Endodermal cell (in vitro differentiated cells): ENCODE measurements at regions not wholly inside any gene's neighbourhood (a gene's known extent, or its start where the extent isn't known, plus 50 kb on each side); places are given as distances from the start of the nearest gene placed in this dataset.

Source experiments
- DNase-seq: peaks from one replicate; pipeline ENCODE4 v3.0.0-alpha.2; 2017
- H3K27ac ChIP-seq: 2 replicates; pipeline ENCODE4 v1.5.1; 2013; ENCODE audit warnings: mild to moderate bottlenecking, low read depth, low read length, moderate library complexity
- H3K27me3 ChIP-seq: 2 replicates; pipeline ENCODE4 v1.6.1; 2013; ENCODE audit warnings: mild to moderate bottlenecking, low read length, moderate library complexity; ENCODE audit not compliant: insufficient read depth, control insufficient read depth, poor library complexity, severe bottlenecking
- H3K36me3 ChIP-seq: 2 replicates; pipeline ENCODE4 v1.7.0; 2013; ENCODE audit warnings: mild to moderate bottlenecking, low read length, moderate library complexity; ENCODE audit not compliant: control insufficient read depth, insufficient read depth
- H3K4me1 ChIP-seq: one replicate; pipeline ENCODE4 v1.7.0; 2013; ENCODE audit warnings: low read length; ENCODE audit not compliant: control insufficient read depth, insufficient read depth
- H3K4me3 ChIP-seq: 2 replicates; pipeline ENCODE4 v1.5.1; 2013; ENCODE audit warnings: mild to moderate bottlenecking, low read length, moderate library complexity
- H3K9ac ChIP-seq: 2 replicates; pipeline ENCODE4 v1.6.1; 2013; ENCODE audit warnings: mild to moderate bottlenecking, low read length, moderate library complexity; ENCODE audit not compliant: poor library complexity, severe bottlenecking; ENCODE audit errors: extremely low read depth
- H3K9me3 ChIP-seq: 2 replicates; pipeline ENCODE4 v1.6.1; 2013; ENCODE audit warnings: mild to moderate bottlenecking, low read length, moderate library complexity; ENCODE audit not compliant: control insufficient read depth
- H3K27ac Mint-ChIP-seq: 2 replicates; pipeline ENCODE4 v1.8.0; 2020; ENCODE audit warnings: mixed read lengths
- H3K27me3 Mint-ChIP-seq: 2 replicates; pipeline ENCODE4 v1.8.0; 2021; ENCODE audit warnings: mild to moderate bottlenecking, mixed read lengths; ENCODE audit not compliant: insufficient read depth
- H3K36me3 Mint-ChIP-seq: 2 replicates; pipeline ENCODE4 v1.8.0; 2020; ENCODE audit warnings: low read depth, mixed read lengths
- H3K4me1 Mint-ChIP-seq: 2 replicates; pipeline ENCODE4 v1.8.0; 2020; ENCODE audit warnings: mixed read lengths
- H3K4me3 Mint-ChIP-seq: 2 replicates; pipeline ENCODE4 v1.8.0; 2020; ENCODE audit warnings: mild to moderate bottlenecking, moderate library complexity, mixed read lengths
- H3K9me3 Mint-ChIP-seq: 2 replicates; pipeline ENCODE4 v1.8.0; 2020; ENCODE audit warnings: mild to moderate bottlenecking, mixed read lengths
- CTCF ChIP-seq: fragments of 200-600 bp; sonication (generic); conservative IDR thresholded peaks from 2 replicates; pipeline ENCODE4 v1.5.0; 2021; ENCODE audit warnings: antibody characterized with exemption, mild to moderate bottlenecking
- WGBS, 2 experiments: methylation state at CpG; one replicate each; pipeline versions ENCODE4 v1.1.5 to v1.1.7; 2013; ENCODE audit warnings: missing lambda C conversion rate in 2 of 2, mixed read lengths in 1 of 2; ENCODE audit not compliant: insufficient coverage in 1 of 2, insufficient read length in 1 of 2; 5-methylcytosine and 5-hydroxymethylcytosine counted together

GRCh38 chr15:35741395-35741794 is 195.4 kb upstream of the DPH6 start:
- Histone ChIP-seq H3K27ac (no peak overlapping the region), H3K4me3 (no peak overlapping the region), H3K36me3 (no peaks in the 10 kb centered on the region), H3K4me1 (no peaks in the 10 kb centered on the region), H3K9me3 (no peaks in the 10 kb centered on the region), H3K27me3 (no peaks in the 10 kb centered on the region), H3K9ac (no peak overlapping the region)
- 67 to 87% methylated on average over 1 of the region's 1 CpG for WGBS, 2 experiments
- H3K4me3 Mint-ChIP-seq = no peak overlapping the region
- no peak overlapping the region for H3K27ac Mint-ChIP-seq
- no peaks in the 10 kb centered on the region for H3K27me3 Mint-ChIP-seq
- H3K36me3 Mint-ChIP-seq = no peaks in the 10 kb centered on the region
- H3K4me1 Mint-ChIP-seq = no peaks in the 10 kb centered on the region
- H3K9me3 Mint-ChIP-seq = peaks cover 4% of the 10 kb centered on the region
- no peak for DNase-seq
- no peak for TF ChIP-seq CTCF

- peaks cover 4% of the 10 kb centered on the region for H3K9me3 Mint-ChIP-seq
- H3K4me3 Mint-ChIP-seq = no peak overlapping the region
- H3K9ac ChIP-seq = no peak overlapping the region
- no peaks in the 10 kb centered on the region for H3K4me1 Mint-ChIP-seq
- H3K27ac ChIP-seq = no peak overlapping the region
- no peak overlapping the region for H3K27ac Mint-ChIP-seq
- no peaks in the 10 kb centered on the region for H3K4me1 ChIP-seq
- no peaks in the 10 kb centered on the region for H3K27me3 Mint-ChIP-seq
- H3K27me3 ChIP-seq = no peaks in the 10 kb centered on the region
- no peak for TF ChIP-seq CTCF
- no peak overlapping the region for H3K4me3 ChIP-seq
- DNase-seq = no peak
- H3K36me3 Mint-ChIP-seq = no peaks in the 10 kb centered on the region
- H3K9me3 ChIP-seq = no peaks in the 10 kb centered on the region
- no peaks in the 10 kb centered on the region for H3K36me3 ChIP-seq
Measured at GRCh38 chr15:35741881-35742280, 195.9 kb upstream of the DPH6 start.

GRCh38 chr15:35743321-35743720 is 197.4 kb upstream of the DPH6 start:
- Mint-ChIP-seq H3K9me3 (peaks cover 4% of the 10 kb centered on the region), H3K4me3 (no peak overlapping the region), H3K27me3 (no peaks in the 10 kb centered on the region), H3K27ac (no peak overlapping the region), H3K36me3 (no peaks in the 10 kb centered on the region), H3K4me1 (no peaks in the 10 kb centered on the region)
- 96 to 100% methylated on average over 1 of the region's 1 CpG for WGBS, 2 experiments
- TF ChIP-seq CTCF = no peak
- Histone ChIP-seq H3K27ac (no peak overlapping the region), H3K9me3 (no peaks in the 10 kb centered on the region), H3K4me1 (no peaks in the 10 kb centered on the region), H3K27me3 (no peaks in the 10 kb centered on the region), H3K9ac (no peak overlapping the region), H3K36me3 (no peaks in the 10 kb centered on the region), H3K4me3 (no peak overlapping the region)
- DNase-seq = no peak
